HFFc6 (cell line): ENCODE measurements at regions not wholly inside any gene's neighbourhood (a gene's known extent, or its start where the extent isn't known, plus 50 kb on each side); places are given as distances from the start of the nearest gene placed in this dataset.

Source experiments
- DNase-seq: peaks from one replicate; pipeline ENCODE4 v3.0.0-alpha.2; 2018
- H3K27ac Mint-ChIP-seq: 2 replicates; pipeline ENCODE4 v1.8.0; 2020; ENCODE audit warnings: mild to moderate bottlenecking, mixed read lengths
- H3K27me3 Mint-ChIP-seq: 2 replicates; pipeline ENCODE4 v1.8.0; 2021; ENCODE audit warnings: mild to moderate bottlenecking, moderate library complexity, mixed read lengths; ENCODE audit not compliant: insufficient read depth
- H3K36me3 Mint-ChIP-seq: 2 replicates; pipeline ENCODE4 v1.8.0; 2021; ENCODE audit warnings: low read depth, mixed read lengths
- H3K4me1 Mint-ChIP-seq: 2 replicates; pipeline ENCODE4 v1.8.0; 2020; ENCODE audit warnings: low read depth, mixed read lengths
- H3K4me3 Mint-ChIP-seq: 2 replicates; pipeline ENCODE4 v1.8.0; 2020; ENCODE audit warnings: mild to moderate bottlenecking, moderate library complexity, mixed read lengths
- H3K9me3 Mint-ChIP-seq: 2 replicates; pipeline ENCODE4 v1.8.0; 2020; ENCODE audit warnings: mild to moderate bottlenecking, mixed read lengths
- TF ChIP-seq, protein P1 (sequence below): fragments of 200-600 bp; sonication (generic); IDR thresholded peaks from 2 replicates; pipeline ENCODE4 v1.5.0; 2021; ENCODE audit warnings: antibody characterized with exemption, mild to moderate bottlenecking

DNA sequence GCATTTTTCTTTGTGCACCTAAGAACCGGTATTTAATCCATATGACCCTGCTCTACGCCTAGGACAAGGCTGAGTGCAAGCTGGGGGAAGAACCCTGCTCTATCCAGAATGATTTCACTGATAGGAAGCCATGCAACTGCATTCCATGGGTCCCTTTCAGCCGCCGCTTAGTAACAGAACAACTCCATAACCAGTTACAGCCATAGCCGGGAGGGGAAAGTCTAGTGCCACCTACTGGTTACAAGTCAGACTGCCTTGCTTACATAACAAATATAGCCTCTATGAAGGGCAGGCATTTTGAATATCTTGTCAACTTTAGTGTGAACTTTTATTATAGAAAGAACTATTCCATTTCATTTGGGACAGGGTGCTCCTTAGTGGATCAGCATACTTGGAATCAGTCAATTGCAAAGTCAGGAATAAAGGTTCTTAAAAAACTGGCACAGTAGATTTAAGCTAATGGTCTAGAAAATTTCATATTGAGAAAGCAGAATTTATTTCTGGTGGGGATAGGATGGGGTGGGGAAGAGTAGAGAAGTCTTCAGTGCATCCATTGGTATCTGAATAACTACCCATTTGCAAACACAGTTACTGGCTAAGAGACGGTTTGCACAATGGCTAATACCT is 521.7 kb downstream of the ADRA2A start:
- H3K27ac Mint-ChIP-seq: no peak overlapping the region
- peak; percentile 20 for DNase-seq
- no peaks in the 10 kb centered on the region for H3K4me1 Mint-ChIP-seq
- no peak overlapping the region for H3K4me3 Mint-ChIP-seq
- peaks cover 19% of the 10 kb centered on the region for H3K9me3 Mint-ChIP-seq
- H3K36me3 Mint-ChIP-seq: no peaks in the 10 kb centered on the region
- no peaks in the 10 kb centered on the region; the same call in none of the 2 replicates for H3K27me3 Mint-ChIP-seq
- TF ChIP-seq, protein P1, sequence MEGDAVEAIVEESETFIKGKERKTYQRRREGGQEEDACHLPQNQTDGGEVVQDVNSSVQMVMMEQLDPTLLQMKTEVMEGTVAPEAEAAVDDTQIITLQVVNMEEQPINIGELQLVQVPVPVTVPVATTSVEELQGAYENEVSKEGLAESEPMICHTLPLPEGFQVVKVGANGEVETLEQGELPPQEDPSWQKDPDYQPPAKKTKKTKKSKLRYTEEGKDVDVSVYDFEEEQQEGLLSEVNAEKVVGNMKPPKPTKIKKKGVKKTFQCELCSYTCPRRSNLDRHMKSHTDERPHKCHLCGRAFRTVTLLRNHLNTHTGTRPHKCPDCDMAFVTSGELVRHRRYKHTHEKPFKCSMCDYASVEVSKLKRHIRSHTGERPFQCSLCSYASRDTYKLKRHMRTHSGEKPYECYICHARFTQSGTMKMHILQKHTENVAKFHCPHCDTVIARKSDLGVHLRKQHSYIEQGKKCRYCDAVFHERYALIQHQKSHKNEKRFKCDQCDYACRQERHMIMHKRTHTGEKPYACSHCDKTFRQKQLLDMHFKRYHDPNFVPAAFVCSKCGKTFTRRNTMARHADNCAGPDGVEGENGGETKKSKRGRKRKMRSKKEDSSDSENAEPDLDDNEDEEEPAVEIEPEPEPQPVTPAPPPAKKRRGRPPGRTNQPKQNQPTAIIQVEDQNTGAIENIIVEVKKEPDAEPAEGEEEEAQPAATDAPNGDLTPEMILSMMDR: peak; percentile 80

- H3K27ac Mint-ChIP-seq: no peak overlapping the region
- H3K27me3 Mint-ChIP-seq: no peaks in the 10 kb centered on the region; the same call in none of the 2 replicates
- no peaks in the 10 kb centered on the region for H3K4me1 Mint-ChIP-seq
- H3K9me3 Mint-ChIP-seq: peaks cover 18% of the 10 kb centered on the region
- TF ChIP-seq, protein P1: no peak
- no peak overlapping the region for H3K4me3 Mint-ChIP-seq
- DNase-seq: no peak
- H3K36me3 Mint-ChIP-seq: no peaks in the 10 kb centered on the region
These were observed 523.1 kb downstream of the ADRA2A start for GRCh38 chr10:111599943-111600342.

DNA sequence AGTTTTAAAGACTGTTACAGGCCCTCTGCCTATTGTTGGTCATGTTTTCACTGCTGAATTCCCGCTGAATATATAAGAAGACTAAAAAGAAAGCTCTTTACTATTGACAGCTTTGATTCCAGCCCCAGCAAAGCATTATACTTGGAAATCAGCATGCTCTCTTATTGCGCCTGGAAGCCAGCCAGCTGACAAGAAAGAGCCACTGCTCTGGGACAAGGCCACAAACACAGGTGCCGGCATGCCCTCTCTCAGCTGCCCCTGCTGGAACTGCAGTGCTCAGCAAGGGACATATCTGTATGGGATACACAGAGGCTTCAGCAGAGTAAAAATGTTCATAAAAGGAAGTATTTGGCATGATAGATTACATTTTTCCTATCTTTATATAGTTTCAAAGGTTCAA is 523.9 kb downstream of the ADRA2A start:
- Mint-ChIP-seq H3K27ac (no peak overlapping the region), H3K27me3 (no peaks in the 10 kb centered on the region; the same call in none of the 2 replicates), H3K4me3 (no peak overlapping the region), H3K9me3 (peaks cover 19% of the 10 kb centered on the region), H3K36me3 (no peaks in the 10 kb centered on the region), H3K4me1 (no peaks in the 10 kb centered on the region)
- no peak for DNase-seq
- TF ChIP-seq, protein P1: no peak

- TF ChIP-seq, protein P1: no peak
- no peaks in the 10 kb centered on the region for H3K36me3 Mint-ChIP-seq
- H3K27me3 Mint-ChIP-seq: no peaks in the 10 kb centered on the region
- no peak overlapping the region for H3K4me3 Mint-ChIP-seq
- DNase-seq: no peak
- no peaks in the 10 kb centered on the region for H3K4me1 Mint-ChIP-seq
- no peak overlapping the region for H3K27ac Mint-ChIP-seq
- H3K9me3 Mint-ChIP-seq: peaks cover 35% of the 10 kb centered on the region
These were observed 535.4 kb downstream of the ADRA2A start for GRCh38 chr10:111612273-111612672.

DNA sequence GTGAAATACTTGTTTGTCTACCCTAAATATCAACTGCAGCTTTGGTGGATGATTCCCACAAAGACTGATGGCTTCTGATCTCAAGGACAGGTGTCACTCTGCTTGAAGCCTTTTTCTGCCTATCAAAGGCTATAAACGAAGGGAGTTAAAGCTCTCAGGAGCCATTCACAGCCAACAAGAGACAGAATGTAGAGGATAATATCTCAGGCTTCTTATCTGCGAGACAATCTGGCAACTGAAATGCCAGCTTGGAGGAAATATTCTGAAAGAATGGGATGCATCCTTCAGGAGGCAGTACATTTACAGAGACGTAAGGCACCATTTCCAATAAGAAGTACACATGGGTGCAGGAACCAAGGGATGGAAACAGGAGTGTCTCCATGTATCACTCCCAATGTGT is 549.4 kb downstream of the GPAM start:
- H3K4me1 Mint-ChIP-seq: no peaks in the 10 kb centered on the region
- peaks cover 42% of the 10 kb centered on the region for H3K9me3 Mint-ChIP-seq
- no peak for DNase-seq
- no peak overlapping the region for H3K4me3 Mint-ChIP-seq
- H3K27me3 Mint-ChIP-seq: no peaks in the 10 kb centered on the region
- no peaks in the 10 kb centered on the region for H3K36me3 Mint-ChIP-seq
- TF ChIP-seq, protein P1: no peak
- H3K27ac Mint-ChIP-seq: no peak overlapping the region
